GM23338 (cell line): ENCODE measurements at regions not wholly inside any gene's neighbourhood (a gene's known extent, or its start where the extent isn't known, plus 50 kb on each side); places are given as distances from the start of the nearest gene placed in this dataset.

Experiments
- ATAC-seq: fragments of 200-7000 bp; cut with Tn5 transposase; 3 replicates; pipeline ENCODE4 v1.9.1; 2020
- DNase-seq: peaks from one replicate; pipeline ENCODE4 v3.0.0-alpha.2; 2015; ENCODE audit warnings: low spot score
- H2AFZ ChIP-seq: fragments of 200-600 bp; sonication (generic); 2 replicates; pipeline ENCODE4 v1.8.0; 2016; ENCODE audit warnings: antibody characterized with exemption, mild to moderate bottlenecking, moderate library complexity
- H3F3A ChIP-seq: fragments of 200-600 bp; sonication (generic); replicated peaks from 2 replicates; pipeline ENCODE4 v1.8.0; 2017; ENCODE audit warnings: antibody characterized with exemption, mixed run types, low read depth
- H3K27ac ChIP-seq: fragments of 200-600 bp; sonication (generic); 2 replicates; pipeline ENCODE4 v1.6.1; 2016; ENCODE audit warnings: low read depth
- H3K27me3 ChIP-seq: fragments of 200-600 bp; sonication (generic); 2 replicates; pipeline ENCODE4 v1.8.0; 2016; ENCODE audit warnings: mild to moderate bottlenecking, mixed run types, moderate library complexity; ENCODE audit not compliant: insufficient read depth
- H3K36me3 ChIP-seq: fragments of 200-600 bp; sonication (generic); 2 replicates; pipeline ENCODE4 v1.8.0; 2016; ENCODE audit warnings: mild to moderate bottlenecking; ENCODE audit not compliant: insufficient read depth
- H3K4me1 ChIP-seq: fragments of 200-600 bp; sonication (generic); 2 replicates; pipeline ENCODE4 v1.8.0; 2016; ENCODE audit warnings: mild to moderate bottlenecking, moderate library complexity; ENCODE audit not compliant: insufficient read depth
- H3K4me2 ChIP-seq: fragments of 200-600 bp; sonication (generic); 2 replicates; pipeline ENCODE4 v1.7.1; 2017; ENCODE audit warnings: mixed run types
- H3K4me3 ChIP-seq: fragments of 200-600 bp; sonication (generic); 2 replicates; pipeline ENCODE4 v1.6.1; 2016; ENCODE audit warnings: mixed run types
- H3K79me2 ChIP-seq: fragments of 200-600 bp; sonication (generic); replicated peaks from 2 replicates; pipeline ENCODE4 v1.8.0; 2017; ENCODE audit warnings: mild to moderate bottlenecking; ENCODE audit not compliant: insufficient read depth
- H3K9me2 ChIP-seq: fragments of 200-600 bp; sonication (generic); 2 replicates; pipeline ENCODE4 v1.8.0; 2017; ENCODE audit not compliant: insufficient read depth
- H4K20me1 ChIP-seq: fragments of 200-600 bp; sonication (generic); replicated peaks from 2 replicates; pipeline ENCODE4 v1.8.0; 2017; ENCODE audit warnings: mild to moderate bottlenecking; ENCODE audit not compliant: insufficient read depth
- H3K27ac Mint-ChIP-seq: 2 replicates; pipeline ENCODE4 v1.8.0; 2020; ENCODE audit warnings: inconsistent platforms, mild to moderate bottlenecking, moderate library complexity, mixed read lengths
- H3K27me3 Mint-ChIP-seq: 3 replicates; pipeline ENCODE4 v1.8.0; 2022; ENCODE audit warnings: low read depth, mild to moderate bottlenecking, moderate library complexity, mixed read lengths, inconsistent platforms; ENCODE audit not compliant: insufficient read depth, poor library complexity
- H3K36me3 Mint-ChIP-seq: 3 replicates; pipeline ENCODE4 v1.8.0; 2021; ENCODE audit warnings: low read depth, mild to moderate bottlenecking, inconsistent platforms, moderate library complexity, mixed read lengths
- H3K4me1 Mint-ChIP-seq: 3 replicates; pipeline ENCODE4 v1.8.0; 2020; ENCODE audit warnings: mild to moderate bottlenecking, inconsistent platforms, mixed read lengths
- H3K4me3 Mint-ChIP-seq: 3 replicates; pipeline ENCODE4 v1.8.0; 2021; ENCODE audit warnings: moderate library complexity, mild to moderate bottlenecking, inconsistent platforms, mixed read lengths
- H3K9me3 Mint-ChIP-seq: 3 replicates; pipeline ENCODE4 v1.8.0; 2020; ENCODE audit warnings: moderate library complexity, mild to moderate bottlenecking, inconsistent platforms, mixed read lengths
- CREB1 ChIP-seq: fragments of 250-450 bp; sonication (Bioruptor Pico); IDR thresholded peaks from 2 replicates; pipeline ENCODE4 v1.5.0; 2020; ENCODE audit warnings: low read depth, mild to moderate bottlenecking, moderate library complexity
- EZH2phosphoT487 ChIP-seq: fragments of 200-600 bp; sonication (generic); IDR thresholded peaks from one replicate; pipeline ENCODE4 v1.8.1; 2018; ENCODE audit warnings: antibody characterized with exemption; ENCODE audit not compliant: unreplicated experiment
- NANOG ChIP-seq: IDR thresholded peaks from 2 replicates; pipeline ENCODE4 v1.6.1; 2016; ENCODE audit warnings: antibody characterized with exemption, borderline replicate concordance
- STAT1 ChIP-seq: IDR thresholded peaks from one replicate; pipeline ENCODE4 v1.6.1; 2016; ENCODE audit warnings: antibody characterized with exemption; ENCODE audit not compliant: unreplicated experiment
- ZNF331 ChIP-seq: fragments of 250-450 bp; sonication (Bioruptor Pico); IDR thresholded peaks from 2 replicates; pipeline ENCODE4 v1.5.0; 2020; ENCODE audit warnings: low read depth, mild to moderate bottlenecking, moderate library complexity
- TF ChIP-seq, protein P1 (sequence below), 2 experiments: fragments of 200-600 bp in 1 of 2; sonication (generic) in 1 of 2; conservative IDR thresholded peaks; 2 replicates each; pipeline versions ENCODE4 v1.5.1 to v1.6.1; 2016 to 2017; ENCODE audit warnings: antibody characterized with exemption in 2 of 2, low read depth in 2 of 2, mild to moderate bottlenecking in 2 of 2, moderate library complexity in 1 of 2
- TF ChIP-seq, protein P2 (sequence below): fragments of 250-450 bp; sonication (Bioruptor Pico); IDR thresholded peaks from 2 replicates; pipeline ENCODE4 v1.5.0; 2020; ENCODE audit warnings: mild to moderate bottlenecking, moderate library complexity

DNA sequence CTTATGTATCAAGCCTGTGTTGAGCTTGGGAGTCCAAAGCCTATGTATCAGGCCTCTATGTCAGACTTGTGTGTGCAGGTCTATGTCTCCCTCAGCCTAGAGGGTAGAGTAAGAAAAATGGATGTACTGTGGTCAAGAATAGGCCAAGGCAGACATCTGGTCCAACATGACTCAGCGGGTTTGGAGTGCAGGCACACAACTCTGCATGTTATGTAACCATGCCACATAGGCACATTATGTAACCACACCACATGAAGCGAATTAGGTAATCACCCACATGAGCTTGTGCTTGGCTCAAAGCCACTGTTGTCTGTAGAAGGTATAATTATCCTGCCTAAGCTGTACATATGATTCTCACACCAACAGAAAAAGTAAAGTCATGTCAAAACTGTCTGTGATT, 1190.5 kb upstream of the EYS start:
- Mint-ChIP-seq H3K4me3 (no peak overlapping the region), H3K27me3 (no peaks in the 10 kb centered on the region), H3K36me3 (peaks cover 38% of the 10 kb centered on the region; the same call in 2 of the 3 replicates), H3K27ac (no peak overlapping the region), H3K4me1 (no peaks in the 10 kb centered on the region; the same call in 2 of the 3 replicates), H3K9me3 (peaks cover 42% of the 10 kb centered on the region)
- Histone ChIP-seq H4K20me1 (no peaks in the 10 kb centered on the region), H3F3A (no peaks in the 10 kb centered on the region), H2AFZ (no peak overlapping the region), H3K79me2 (no peaks in the 10 kb centered on the region), H3K36me3 (no peaks in the 10 kb centered on the region), H3K27ac (no peak overlapping the region), H3K4me3 (no peak overlapping the region), H3K4me1 (no peaks in the 10 kb centered on the region), H3K27me3 (no peaks in the 10 kb centered on the region), H3K9me2 (no peaks in the 10 kb centered on the region), H3K4me2 (no peak overlapping the region)
- DNase-seq (peak; percentile 44), ATAC-seq (no peak)
- no peak for TF ChIP-seq STAT1
- TF ChIP-seq, protein P1, sequence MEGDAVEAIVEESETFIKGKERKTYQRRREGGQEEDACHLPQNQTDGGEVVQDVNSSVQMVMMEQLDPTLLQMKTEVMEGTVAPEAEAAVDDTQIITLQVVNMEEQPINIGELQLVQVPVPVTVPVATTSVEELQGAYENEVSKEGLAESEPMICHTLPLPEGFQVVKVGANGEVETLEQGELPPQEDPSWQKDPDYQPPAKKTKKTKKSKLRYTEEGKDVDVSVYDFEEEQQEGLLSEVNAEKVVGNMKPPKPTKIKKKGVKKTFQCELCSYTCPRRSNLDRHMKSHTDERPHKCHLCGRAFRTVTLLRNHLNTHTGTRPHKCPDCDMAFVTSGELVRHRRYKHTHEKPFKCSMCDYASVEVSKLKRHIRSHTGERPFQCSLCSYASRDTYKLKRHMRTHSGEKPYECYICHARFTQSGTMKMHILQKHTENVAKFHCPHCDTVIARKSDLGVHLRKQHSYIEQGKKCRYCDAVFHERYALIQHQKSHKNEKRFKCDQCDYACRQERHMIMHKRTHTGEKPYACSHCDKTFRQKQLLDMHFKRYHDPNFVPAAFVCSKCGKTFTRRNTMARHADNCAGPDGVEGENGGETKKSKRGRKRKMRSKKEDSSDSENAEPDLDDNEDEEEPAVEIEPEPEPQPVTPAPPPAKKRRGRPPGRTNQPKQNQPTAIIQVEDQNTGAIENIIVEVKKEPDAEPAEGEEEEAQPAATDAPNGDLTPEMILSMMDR (conservative IDR thresholded peaks at IDR 0.05; ENCODE audit: low read depth in 2 of 2), result no peak
- no peak for TF ChIP-seq ZNF331 (CRISPR knock-in tag)
- TF ChIP-seq EZH2phosphoT487, result no peak
- no peak for TF ChIP-seq CREB1 (CRISPR knock-in tag)
- TF ChIP-seq, protein P2, sequence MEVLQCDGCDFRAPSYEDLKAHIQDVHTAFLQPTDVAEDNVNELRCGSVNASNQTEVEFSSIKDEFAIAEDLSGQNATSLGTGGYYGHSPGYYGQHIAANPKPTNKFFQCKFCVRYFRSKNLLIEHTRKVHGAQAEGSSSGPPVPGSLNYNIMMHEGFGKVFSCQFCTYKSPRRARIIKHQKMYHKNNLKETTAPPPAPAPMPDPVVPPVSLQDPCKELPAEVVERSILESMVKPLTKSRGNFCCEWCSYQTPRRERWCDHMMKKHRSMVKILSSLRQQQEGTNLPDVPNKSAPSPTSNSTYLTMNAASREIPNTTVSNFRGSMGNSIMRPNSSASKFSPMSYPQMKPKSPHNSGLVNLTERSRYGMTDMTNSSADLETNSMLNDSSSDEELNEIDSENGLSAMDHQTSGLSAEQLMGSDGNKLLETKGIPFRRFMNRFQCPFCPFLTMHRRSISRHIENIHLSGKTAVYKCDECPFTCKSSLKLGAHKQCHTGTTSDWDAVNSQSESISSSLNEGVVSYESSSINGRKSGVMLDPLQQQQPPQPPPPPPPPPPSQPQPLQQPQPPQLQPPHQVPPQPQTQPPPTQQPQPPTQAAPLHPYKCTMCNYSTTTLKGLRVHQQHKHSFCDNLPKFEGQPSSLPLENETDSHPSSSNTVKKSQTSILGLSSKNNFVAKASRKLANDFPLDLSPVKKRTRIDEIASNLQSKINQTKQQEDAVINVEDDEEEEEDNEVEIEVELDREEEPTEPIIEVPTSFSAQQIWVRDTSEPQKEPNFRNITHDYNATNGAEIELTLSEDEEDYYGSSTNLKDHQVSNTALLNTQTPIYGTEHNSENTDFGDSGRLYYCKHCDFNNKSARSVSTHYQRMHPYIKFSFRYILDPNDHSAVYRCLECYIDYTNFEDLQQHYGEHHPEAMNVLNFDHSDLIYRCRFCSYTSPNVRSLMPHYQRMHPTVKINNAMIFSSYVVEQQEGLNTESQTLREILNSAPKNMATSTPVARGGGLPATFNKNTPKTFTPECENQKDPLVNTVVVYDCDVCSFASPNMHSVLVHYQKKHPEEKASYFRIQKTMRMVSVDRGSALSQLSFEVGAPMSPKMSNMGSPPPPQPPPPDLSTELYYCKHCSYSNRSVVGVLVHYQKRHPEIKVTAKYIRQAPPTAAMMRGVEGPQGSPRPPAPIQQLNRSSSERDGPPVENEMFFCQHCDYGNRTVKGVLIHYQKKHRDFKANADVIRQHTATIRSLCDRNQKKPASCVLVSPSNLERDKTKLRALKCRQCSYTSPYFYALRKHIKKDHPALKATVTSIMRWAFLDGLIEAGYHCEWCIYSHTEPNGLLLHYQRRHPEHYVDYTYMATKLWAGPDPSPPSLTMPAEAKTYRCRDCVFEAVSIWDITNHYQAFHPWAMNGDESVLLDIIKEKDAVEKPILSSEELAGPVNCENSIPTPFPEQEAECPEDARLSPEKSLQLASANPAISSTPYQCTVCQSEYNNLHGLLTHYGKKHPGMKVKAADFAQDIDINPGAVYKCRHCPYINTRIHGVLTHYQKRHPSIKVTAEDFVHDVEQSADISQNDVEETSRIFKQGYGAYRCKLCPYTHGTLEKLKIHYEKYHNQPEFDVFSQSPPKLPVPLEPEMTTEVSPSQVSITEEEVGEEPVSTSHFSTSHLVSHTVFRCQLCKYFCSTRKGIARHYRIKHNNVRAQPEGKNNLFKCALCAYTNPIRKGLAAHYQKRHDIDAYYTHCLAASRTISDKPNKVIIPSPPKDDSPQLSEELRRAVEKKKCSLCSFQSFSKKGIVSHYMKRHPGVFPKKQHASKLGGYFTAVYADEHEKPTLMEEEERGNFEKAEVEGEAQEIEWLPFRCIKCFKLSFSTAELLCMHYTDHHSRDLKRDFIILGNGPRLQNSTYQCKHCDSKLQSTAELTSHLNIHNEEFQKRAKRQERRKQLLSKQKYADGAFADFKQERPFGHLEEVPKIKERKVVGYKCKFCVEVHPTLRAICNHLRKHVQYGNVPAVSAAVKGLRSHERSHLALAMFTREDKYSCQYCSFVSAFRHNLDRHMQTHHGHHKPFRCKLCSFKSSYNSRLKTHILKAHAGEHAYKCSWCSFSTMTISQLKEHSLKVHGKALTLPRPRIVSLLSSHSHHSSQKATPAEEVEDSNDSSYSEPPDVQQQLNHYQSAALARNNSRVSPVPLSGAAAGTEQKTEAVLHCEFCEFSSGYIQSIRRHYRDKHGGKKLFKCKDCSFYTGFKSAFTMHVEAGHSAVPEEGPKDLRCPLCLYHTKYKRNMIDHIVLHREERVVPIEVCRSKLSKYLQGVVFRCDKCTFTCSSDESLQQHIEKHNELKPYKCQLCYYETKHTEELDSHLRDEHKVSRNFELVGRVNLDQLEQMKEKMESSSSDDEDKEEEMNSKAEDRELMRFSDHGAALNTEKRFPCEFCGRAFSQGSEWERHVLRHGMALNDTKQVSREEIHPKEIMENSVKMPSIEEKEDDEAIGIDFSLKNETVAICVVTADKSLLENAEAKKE, result no peak
- TF ChIP-seq NANOG, result no peak
